Keratinocyte (primary cell): ENCODE measurements at regions not wholly inside any gene's neighbourhood (a gene's known extent, or its start where the extent isn't known, plus 50 kb on each side); places are given as distances from the start of the nearest gene placed in this dataset.

ENCODE experiments used
- DNase-seq: peaks from one replicate; pipeline ENCODE4 v3.0.0-alpha.2; 2011; ENCODE audit warnings: low read depth, missing footprints, low spot score
- FAIRE-seq: peaks from 2 replicates; lab custom pipeline; 2011; peaks lifted over from hg19 to GRCh38; lab: Jason Lieb, UNC
- H2AFZ ChIP-seq: 2 replicates; pipeline ENCODE4 v1.6.0; 2012; ENCODE audit warnings: low read length, control low read depth, inconsistent platforms; ENCODE audit not compliant: control insufficient read depth
- H3K27ac ChIP-seq: 2 replicates; pipeline ENCODE4 v1.5.1; 2011; ENCODE audit warnings: low read length; ENCODE audit not compliant: control insufficient read depth, insufficient read depth
- H3K27me3 ChIP-seq: 3 replicates; pipeline ENCODE4 v1.6.0; 2011; ENCODE audit warnings: low read length; ENCODE audit not compliant: control insufficient read depth, insufficient read depth; ENCODE audit errors: extremely low read depth
- H3K36me3 ChIP-seq, 2 experiments: 2 replicates in 1 of 2; 3 replicates in 1 of 2; pipeline ENCODE4 v1.5.1; 2011; ENCODE audit warnings: low read length in 2 of 2, mild to moderate bottlenecking in 1 of 2; ENCODE audit not compliant: control insufficient read depth in 2 of 2, insufficient read depth in 2 of 2; ENCODE audit errors: extremely low read depth in 1 of 2
- H3K4me1 ChIP-seq: 3 replicates; pipeline ENCODE4 v1.5.1; 2011; ENCODE audit warnings: low read length; ENCODE audit not compliant: control insufficient read depth, insufficient read depth; ENCODE audit errors: extremely low read depth
- H3K4me2 ChIP-seq: 3 replicates; pipeline ENCODE4 v1.6.0; 2011; ENCODE audit warnings: low read depth, low read length; ENCODE audit not compliant: control insufficient read depth, insufficient read depth; ENCODE audit errors: extremely low read depth
- H3K4me3 ChIP-seq, 3 experiments: fragments of 200-600 bp in 1 of 3; sonication (generic) in 1 of 3; 2 replicates in 2 of 3; 3 replicates in 1 of 3; pipeline ENCODE4 v1.5.1; 2011 to 2016; ENCODE audit warnings: low read length in 3 of 3, mild to moderate bottlenecking in 3 of 3, control low read depth in 2 of 3, inconsistent platforms in 1 of 3, low read depth in 1 of 3, mixed read lengths in 1 of 3, mixed run types in 1 of 3, moderate library complexity in 1 of 3; ENCODE audit not compliant: control insufficient read depth in 2 of 3, insufficient read depth in 2 of 3; ENCODE audit errors: extremely low read depth in 1 of 3
- H3K79me2 ChIP-seq: 2 replicates; pipeline ENCODE4 v1.6.0; 2012; ENCODE audit warnings: low read length; ENCODE audit not compliant: control insufficient read depth, insufficient read depth
- H3K9ac ChIP-seq: 3 replicates; pipeline ENCODE4 v1.6.0; 2011; ENCODE audit warnings: low read length; ENCODE audit not compliant: control insufficient read depth, insufficient read depth; ENCODE audit errors: extremely low read depth
- H3K9me1 ChIP-seq: 3 replicates; pipeline ENCODE4 v1.6.0; 2011; ENCODE audit warnings: low read length; ENCODE audit not compliant: control insufficient read depth, insufficient read depth; ENCODE audit errors: extremely low read depth
- H3K9me3 ChIP-seq: 2 replicates; pipeline ENCODE4 v1.5.1; 2012; ENCODE audit warnings: low read depth, low read length; ENCODE audit not compliant: control insufficient read depth
- H4K20me1 ChIP-seq: 3 replicates; pipeline ENCODE4 v1.6.0; 2011; ENCODE audit warnings: low read length; ENCODE audit not compliant: control insufficient read depth, insufficient read depth; ENCODE audit errors: extremely low read depth
- EZH2 ChIP-seq: IDR thresholded peaks from one replicate; pipeline ENCODE4 v1.6.1; 2012; ENCODE audit warnings: inconsistent platforms, mild to moderate bottlenecking, low read length, moderate library complexity
- dilution Hi-C: fragments of 300-500 bp; cut with MboI; formaldehyde crosslinking; loops from one replicate; pipeline ENCODE4 v1.7.0; 2020; ENCODE audit warnings: low sequenced_read_pairs; ENCODE audit not compliant: extremely low pct_ligation_motif_present
- TF ChIP-seq, protein P1 (sequence below), 3 experiments: IDR thresholded peaks in 1 of 3; conservative IDR thresholded peaks in 1 of 3; optimal IDR thresholded peaks in 1 of 3; 2 replicates in 2 of 3; 3 replicates in 1 of 3; pipeline versions ENCODE3 to v1.5.1; 2011; ENCODE audit warnings: low read length in 3 of 3, mild to moderate bottlenecking in 3 of 3, moderate library complexity in 2 of 3, control low read depth in 1 of 3, inconsistent platforms in 1 of 3; ENCODE audit not compliant: insufficient read depth in 2 of 3; ENCODE audit errors: extremely low read depth in 1 of 3

DNA sequence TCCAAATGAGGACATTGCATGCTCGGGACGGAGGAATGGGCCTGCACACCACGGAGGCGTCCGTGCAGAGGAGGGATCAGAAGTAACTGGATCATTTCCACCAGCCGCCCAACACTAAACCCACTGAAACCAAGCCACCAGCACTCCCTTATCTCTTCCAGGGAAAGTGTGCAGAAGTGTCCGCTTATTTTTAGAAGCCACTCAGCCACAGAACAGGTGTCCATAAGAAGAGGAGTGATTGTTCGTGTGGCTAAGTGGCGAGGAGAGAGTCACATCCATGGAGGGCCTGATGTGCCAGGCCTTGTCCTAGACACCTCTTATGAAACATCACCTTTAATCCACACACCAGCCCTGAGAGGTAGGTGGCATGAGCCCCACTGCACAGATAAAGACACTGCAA is 407.9 kb upstream of the NPVF start:
- no peak overlapping the region for H2AFZ ChIP-seq
- H3K4me1 ChIP-seq: no peaks in the 10 kb centered on the region
- no peaks in the 10 kb centered on the region for H4K20me1 ChIP-seq
- H3K36me3 ChIP-seq: no peaks in the 10 kb centered on the region
- no peaks in the 10 kb centered on the region for H3K27me3 ChIP-seq
- H3K4me3 ChIP-seq: no peak overlapping the region
- H3K27ac ChIP-seq: no peak overlapping the region
- DNase-seq (no peak), FAIRE-seq (no peak)
- no peaks in the 10 kb centered on the region for H3K9me1 ChIP-seq
- no peaks in the 10 kb centered on the region for H3K9me3 ChIP-seq
- dilution Hi-C loops: no loop called here
- TF ChIP-seq, protein P1, sequence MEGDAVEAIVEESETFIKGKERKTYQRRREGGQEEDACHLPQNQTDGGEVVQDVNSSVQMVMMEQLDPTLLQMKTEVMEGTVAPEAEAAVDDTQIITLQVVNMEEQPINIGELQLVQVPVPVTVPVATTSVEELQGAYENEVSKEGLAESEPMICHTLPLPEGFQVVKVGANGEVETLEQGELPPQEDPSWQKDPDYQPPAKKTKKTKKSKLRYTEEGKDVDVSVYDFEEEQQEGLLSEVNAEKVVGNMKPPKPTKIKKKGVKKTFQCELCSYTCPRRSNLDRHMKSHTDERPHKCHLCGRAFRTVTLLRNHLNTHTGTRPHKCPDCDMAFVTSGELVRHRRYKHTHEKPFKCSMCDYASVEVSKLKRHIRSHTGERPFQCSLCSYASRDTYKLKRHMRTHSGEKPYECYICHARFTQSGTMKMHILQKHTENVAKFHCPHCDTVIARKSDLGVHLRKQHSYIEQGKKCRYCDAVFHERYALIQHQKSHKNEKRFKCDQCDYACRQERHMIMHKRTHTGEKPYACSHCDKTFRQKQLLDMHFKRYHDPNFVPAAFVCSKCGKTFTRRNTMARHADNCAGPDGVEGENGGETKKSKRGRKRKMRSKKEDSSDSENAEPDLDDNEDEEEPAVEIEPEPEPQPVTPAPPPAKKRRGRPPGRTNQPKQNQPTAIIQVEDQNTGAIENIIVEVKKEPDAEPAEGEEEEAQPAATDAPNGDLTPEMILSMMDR (optimal IDR thresholded peaks at IDR 0.05 in 1 of 3, IDR thresholded peaks at IDR 0.05 in 1 of 3, conservative IDR thresholded peaks at IDR 0.05 in 1 of 3; ENCODE audit: extremely low read depth in 1 of 3, insufficient read depth in 2 of 3, low read length in 3 of 3): no peak
- no peak for TF ChIP-seq EZH2
- no peaks in the 10 kb centered on the region for H3K79me2 ChIP-seq
- H3K4me2 ChIP-seq: no peak overlapping the region
- H3K9ac ChIP-seq: no peak overlapping the region

DNA sequence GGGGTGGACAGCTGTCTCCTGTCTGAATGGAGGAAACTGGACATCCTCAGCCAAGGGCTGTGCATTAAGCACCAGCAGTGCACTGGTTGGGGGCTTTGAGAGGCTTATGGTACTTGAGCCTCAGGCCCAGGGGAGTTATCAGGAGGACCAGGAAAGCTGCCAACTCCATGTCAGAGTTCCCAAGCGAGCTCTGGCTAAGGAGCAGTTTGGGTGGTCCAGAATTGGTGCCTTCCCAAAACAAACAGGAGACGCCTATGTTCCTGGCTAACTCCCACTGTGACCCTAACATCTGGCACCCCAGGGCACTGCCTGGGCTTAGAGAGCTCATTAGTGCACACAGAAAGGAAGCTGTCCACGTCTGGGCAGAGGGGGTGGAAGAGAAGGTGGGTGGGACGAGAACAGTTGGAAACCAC is 408.6 kb upstream of the NPVF start:
- H3K79me2 ChIP-seq: no peaks in the 10 kb centered on the region
- no peak overlapping the region for H3K4me3 ChIP-seq
- no peak for TF ChIP-seq EZH2
- TF ChIP-seq, protein P1 (optimal IDR thresholded peaks at IDR 0.05 in 1 of 3, IDR thresholded peaks at IDR 0.05 in 1 of 3, conservative IDR thresholded peaks at IDR 0.05 in 1 of 3; ENCODE audit: extremely low read depth in 1 of 3, insufficient read depth in 2 of 3, low read length in 3 of 3): no peak
- no peak overlapping the region for H2AFZ ChIP-seq
- FAIRE-seq: no peak
- H3K4me1 ChIP-seq: no peaks in the 10 kb centered on the region
- H3K9me3 ChIP-seq: no peaks in the 10 kb centered on the region
- H3K9me1 ChIP-seq: no peaks in the 10 kb centered on the region
- dilution Hi-C loops: no loop called here
- no peak for DNase-seq
- no peak overlapping the region for H3K4me2 ChIP-seq
- no peaks in the 10 kb centered on the region for H3K36me3 ChIP-seq
- no peaks in the 10 kb centered on the region for H3K27me3 ChIP-seq
- H3K27ac ChIP-seq: no peak overlapping the region
- H4K20me1 ChIP-seq: no peaks in the 10 kb centered on the region
- no peak overlapping the region for H3K9ac ChIP-seq
